Subcutaneous abdominal adipose tissue (tissue), 5 donors: ENCODE measurements at regions not wholly inside any gene's neighbourhood (a gene's known extent, or its start where the extent isn't known, plus 50 kb on each side); places are given as distances from the start of the nearest gene placed in this dataset.

Experiments
- H3K27ac ChIP-seq: one replicate; pipeline ENCODE4 v1.7.0; 2013; ENCODE audit warnings: low read depth, mild to moderate bottlenecking, inconsistent platforms, low read length, moderate library complexity
- H3K27me3 ChIP-seq, 5 donors: one replicate each; pipeline ENCODE4 v1.7.0; 2013; ENCODE audit warnings: low read length in 5 of 5, inconsistent platforms in 1 of 5; ENCODE audit not compliant: control insufficient read depth in 5 of 5, insufficient read depth in 4 of 5
- H3K36me3 ChIP-seq, 5 donors: one replicate each; pipeline ENCODE4 v1.7.0; 2013; ENCODE audit warnings: low read length in 5 of 5; ENCODE audit not compliant: control insufficient read depth in 5 of 5, insufficient read depth in 5 of 5
- H3K4me1 ChIP-seq, 5 donors: one replicate each; pipeline ENCODE4 v1.7.0; 2013; ENCODE audit warnings: low read length in 5 of 5, mild to moderate bottlenecking in 3 of 5, moderate library complexity in 1 of 5; ENCODE audit not compliant: control insufficient read depth in 5 of 5, insufficient read depth in 5 of 5
- H3K4me3 ChIP-seq, 5 donors: one replicate each; pipeline ENCODE4 v1.7.0; 2013; ENCODE audit warnings: low read length in 5 of 5, low read depth in 1 of 5
- H3K9ac ChIP-seq, 5 donors: one replicate each; pipeline ENCODE4 v1.7.0; 2013; ENCODE audit warnings: low read length in 5 of 5, mild to moderate bottlenecking in 4 of 5, moderate library complexity in 3 of 5
- H3K9me3 ChIP-seq, 5 donors: one replicate each; pipeline ENCODE4 v1.7.0; 2013; ENCODE audit warnings: low read length in 5 of 5; ENCODE audit not compliant: control insufficient read depth in 5 of 5
- donor health status: healthy.
- donor health status: healthy.
- donor health status: healthy.
- donor health status: healthy.
- donor health status: healthy.

GRCh38 chr5:116746668-116747067, 172.0 kb upstream of the SEMA6A start:
- Histone ChIP-seq H3K36me3 (no peaks in the 10 kb centered on the region), H3K4me1 (peaks cover 0 to 3% (median 0%) of the 10 kb centered on the region in 5 donors), H3K27me3 (no peaks in the 10 kb centered on the region), H3K9me3 (peaks cover 0 to 2% (median 0%) of the 10 kb centered on the region in 5 donors), H3K27ac (no peak overlapping the region), H3K9ac (no peak overlapping the region), H3K4me3 (no peak overlapping the region)

GRCh38 chr5:116740771-116741170, 166.1 kb upstream of the SEMA6A start:
- Histone ChIP-seq H3K9ac (no peak overlapping the region), H3K4me1 (peaks cover 0 to 21% (median 10%) of the 10 kb centered on the region in 5 donors), H3K27me3 (peaks cover 0 to 4% (median 0%) of the 10 kb centered on the region in 5 donors), H3K9me3 (peaks cover 0 to 2% (median 0%) of the 10 kb centered on the region in 5 donors), H3K36me3 (no peaks in the 10 kb centered on the region), H3K4me3 (no peak overlapping the region), H3K27ac (no peak overlapping the region)

- H3K36me3 ChIP-seq, result no peaks in the 10 kb centered on the region
- H3K9ac ChIP-seq, result peak overlapping the region in 1 of 5 donors; percentile 21
- H3K4me1 ChIP-seq, result peaks cover 0 to 21% (median 10%) of the 10 kb centered on the region in 5 donors
- peaks cover 0 to 2% (median 0%) of the 10 kb centered on the region in 5 donors for H3K9me3 ChIP-seq
- H3K4me3 ChIP-seq, result peak overlapping the region in 4 of 5 donors; percentile 29 to 54 (median 41)
- peaks cover 0 to 4% (median 0%) of the 10 kb centered on the region in 5 donors for H3K27me3 ChIP-seq
- H3K27ac ChIP-seq, result no peak overlapping the region
Measured at GRCh38 chr5:116739571-116739970, 164.9 kb upstream of the SEMA6A start.

- Histone ChIP-seq H3K4me3 (peak overlapping the region in 1 of 5 donors; percentile 43), H3K9me3 (peaks cover 0 to 1% (median 0%) of the 10 kb centered on the region in 5 donors), H3K27ac (no peak overlapping the region)
Measured at GRCh38 chr5:116738615-116739261, 164.1 kb upstream of the SEMA6A start.

GRCh38 chr5:116738239-116738614, 163.6 kb upstream of the SEMA6A start:
- Histone ChIP-seq H3K36me3 (no peaks in the 10 kb centered on the region), H3K4me3 (no peak overlapping the region), H3K27me3 (peaks cover 0 to 4% (median 0%) of the 10 kb centered on the region in 5 donors), H3K9me3 (no peaks in the 10 kb centered on the region), H3K27ac (no peak overlapping the region), H3K4me1 (peaks cover 0 to 21% (median 10%) of the 10 kb centered on the region in 5 donors), H3K9ac (no peak overlapping the region)

More at GRCh38 chr5:116738615-116739261, 164.1 kb upstream of the SEMA6A start:
- no peak overlapping the region for H3K9ac ChIP-seq
- no peaks in the 10 kb centered on the region for H3K36me3 ChIP-seq
- peaks cover 0 to 21% (median 10%) of the 10 kb centered on the region in 5 donors for H3K4me1 ChIP-seq
- H3K27me3 ChIP-seq, result peaks cover 0 to 4% (median 0%) of the 10 kb centered on the region in 5 donors

GRCh38 chr5:116736671-116737070, 162.0 kb upstream of the SEMA6A start:
- Histone ChIP-seq H3K27ac (no peak overlapping the region), H3K4me3 (no peak overlapping the region), H3K27me3 (peaks cover 0 to 4% (median 0%) of the 10 kb centered on the region in 5 donors), H3K4me1 (peaks cover 0 to 21% (median 10%) of the 10 kb centered on the region in 5 donors), H3K9ac (no peak overlapping the region), H3K36me3 (no peaks in the 10 kb centered on the region), H3K9me3 (no peaks in the 10 kb centered on the region)

DNA sequence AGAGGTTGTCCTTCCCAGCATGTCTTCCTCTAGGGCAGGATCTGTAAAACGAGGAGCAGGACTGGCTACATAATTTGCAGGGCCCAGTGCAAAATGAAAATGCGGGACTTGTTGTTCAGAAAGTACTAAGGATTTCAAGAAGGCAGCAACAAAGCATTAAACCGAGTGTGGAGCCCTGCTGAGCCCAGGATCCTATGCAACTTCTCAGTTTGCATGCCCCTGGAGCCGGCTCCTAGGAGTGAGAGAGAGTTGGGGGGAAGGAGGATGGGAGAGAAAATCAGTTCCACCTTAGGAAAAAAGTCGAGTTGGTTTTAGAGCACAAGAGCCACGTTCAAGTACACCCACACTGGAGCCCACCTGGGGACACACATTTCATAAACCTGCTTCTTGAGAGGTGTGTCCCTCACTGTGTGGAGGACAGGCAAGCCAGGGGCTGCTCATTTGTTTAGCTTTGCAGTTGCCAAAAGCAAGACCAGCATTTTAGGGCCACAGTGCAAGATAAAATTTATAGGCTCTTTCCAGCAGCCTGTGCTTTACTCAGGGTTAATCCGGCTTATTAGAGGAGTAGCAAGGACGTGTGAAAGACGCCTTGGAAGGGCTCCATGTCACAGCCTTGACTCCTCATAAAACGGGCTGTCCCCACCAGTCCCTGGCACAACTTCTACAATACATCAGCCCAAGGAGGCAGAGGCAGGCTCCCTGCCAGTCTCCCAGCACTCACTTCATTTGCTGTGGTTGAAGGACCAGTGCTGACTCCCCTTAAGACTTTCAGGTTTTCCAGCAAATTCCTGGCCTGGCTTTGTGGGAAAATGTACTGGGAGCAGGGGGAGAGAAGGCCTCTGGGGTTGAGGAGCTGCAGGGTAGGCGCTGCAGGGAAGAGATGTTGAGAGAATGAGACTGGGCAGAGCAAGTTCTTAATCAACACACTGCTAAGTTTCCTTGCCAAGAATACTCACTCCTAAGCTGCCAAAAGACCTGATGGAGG, 159.7 kb upstream of the SEMA6A start:
- Histone ChIP-seq H3K4me3 (no peak overlapping the region), H3K9me3 (no peaks in the 10 kb centered on the region), H3K4me1 (peaks cover 0 to 12% (median 6%) of the 10 kb centered on the region in 5 donors), H3K27ac (no peak overlapping the region), H3K9ac (no peak overlapping the region), H3K27me3 (no peaks in the 10 kb centered on the region), H3K36me3 (no peaks in the 10 kb centered on the region)

- H3K27me3 ChIP-seq, result no peaks in the 10 kb centered on the region
- H3K27ac ChIP-seq, result no peak overlapping the region
- no peaks in the 10 kb centered on the region for H3K36me3 ChIP-seq
- no peaks in the 10 kb centered on the region for H3K4me1 ChIP-seq
- H3K9me3 ChIP-seq, result no peaks in the 10 kb centered on the region
- no peak overlapping the region for H3K9ac ChIP-seq
- no peak overlapping the region for H3K4me3 ChIP-seq
Measured at GRCh38 chr5:116732591-116732990, 158.0 kb upstream of the SEMA6A start.

DNA sequence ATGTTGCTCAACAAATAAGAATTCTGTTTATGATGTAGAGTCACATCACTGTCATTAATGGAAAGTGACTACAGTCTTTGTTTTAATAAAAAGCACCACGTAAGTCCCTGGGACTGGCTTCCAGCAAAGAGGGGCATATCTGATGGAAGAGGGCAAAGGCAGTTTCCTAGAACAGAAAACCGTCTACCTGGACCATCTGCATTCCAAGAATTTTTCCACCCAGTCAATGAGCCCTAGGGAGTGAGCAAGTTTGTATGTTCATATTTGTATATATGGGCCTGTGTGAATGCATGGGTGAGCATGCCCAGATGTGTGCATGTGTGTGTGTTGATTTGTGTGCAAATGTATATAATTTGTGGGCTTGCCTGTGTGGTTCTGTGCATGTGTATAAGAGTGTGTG, 156.8 kb upstream of the SEMA6A start:
- no peak overlapping the region for H3K4me3 ChIP-seq
- H3K9me3 ChIP-seq, result no peaks in the 10 kb centered on the region
- H3K27ac ChIP-seq, result no peak overlapping the region
- no peak overlapping the region for H3K9ac ChIP-seq
- no peaks in the 10 kb centered on the region for H3K36me3 ChIP-seq
- H3K4me1 ChIP-seq, result no peaks in the 10 kb centered on the region
- H3K27me3 ChIP-seq, result no peaks in the 10 kb centered on the region

GRCh38 chr5:116730706-116731105, 156.1 kb upstream of the SEMA6A start:
- H3K27me3 ChIP-seq, result no peaks in the 10 kb centered on the region
- no peaks in the 10 kb centered on the region for H3K36me3 ChIP-seq
- no peak overlapping the region for H3K27ac ChIP-seq
- H3K4me3 ChIP-seq, result no peak overlapping the region
- H3K4me1 ChIP-seq, result no peaks in the 10 kb centered on the region
- H3K9ac ChIP-seq, result no peak overlapping the region
- H3K9me3 ChIP-seq, result no peaks in the 10 kb centered on the region
